IPS DF 6.9 (cell line): ENCODE measurements at regions not wholly inside any gene's neighbourhood (a gene's known extent, or its start where the extent isn't known, plus 50 kb on each side); places are given as distances from the start of the nearest gene placed in this dataset.
"Not testable (repeated sequence)": the region's sequence is repeated elsewhere in the genome, so short reads cannot be mapped to it uniquely, and the experiment has no call there.

ENCODE experiments used
- DNase-seq: peaks from one replicate; pipeline ENCODE4 v3.0.0-alpha.2; 2013; ENCODE audit warnings: low read depth, low spot score
- H3K27ac ChIP-seq: one replicate; pipeline ENCODE4 v1.5.1; 2013; ENCODE audit warnings: low read length, control low read depth
- H3K27me3 ChIP-seq: 2 replicates; pipeline ENCODE4 v1.6.1; 2013; ENCODE audit warnings: mild to moderate bottlenecking, low read length; ENCODE audit not compliant: control insufficient read depth, insufficient read depth
- H3K36me3 ChIP-seq: 2 replicates; pipeline ENCODE4 v1.6.1; 2013; ENCODE audit warnings: low read length; ENCODE audit not compliant: control insufficient read depth, insufficient read depth
- H3K4me1 ChIP-seq: 2 replicates; pipeline ENCODE4 v1.6.1; 2013; ENCODE audit warnings: low read length; ENCODE audit not compliant: control insufficient read depth, insufficient read depth
- H3K4me3 ChIP-seq: 2 replicates; pipeline ENCODE4 v1.5.1; 2013; ENCODE audit warnings: mild to moderate bottlenecking, low read length
- H3K9me3 ChIP-seq: 2 replicates; pipeline ENCODE4 v1.6.1; 2013; ENCODE audit warnings: low read length, inconsistent platforms; ENCODE audit not compliant: control insufficient read depth, insufficient read depth
- WGBS: extraction: QIAGEN DNeasy Blood & Tissue Kit; methylation state at CpG from one replicate; pipeline ENCODE4 v1.1.7; 2013; ENCODE audit warnings: mixed read lengths, missing lambda C conversion rate; ENCODE audit not compliant: insufficient read length, insufficient coverage; 5-methylcytosine and 5-hydroxymethylcytosine counted together

DNA sequence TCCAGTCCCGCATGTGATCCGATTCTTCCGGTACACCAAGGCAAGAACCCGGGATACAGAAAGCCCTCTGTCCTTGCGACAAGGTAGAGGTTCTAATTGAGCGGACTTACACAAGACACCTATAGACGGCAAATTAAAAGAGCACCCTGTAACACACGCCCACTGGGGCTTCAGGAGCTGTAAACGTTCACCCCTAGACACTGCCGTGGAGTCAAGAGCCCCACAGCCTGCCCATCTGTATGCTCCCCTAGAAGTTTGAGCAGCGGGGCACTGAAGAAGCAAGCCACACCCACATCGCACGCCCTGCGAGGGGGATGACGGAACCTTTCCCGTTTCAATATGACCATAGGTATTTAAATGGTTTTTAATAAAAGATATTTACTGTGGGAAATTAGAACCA is 696.3 kb upstream of the MMS22L start:
- not testable (repeated sequence) for H3K27ac ChIP-seq, H3K27me3 ChIP-seq, DNase-seq, H3K4me3 ChIP-seq, H3K4me1 ChIP-seq, H3K36me3 ChIP-seq, H3K9me3 ChIP-seq
- no CpG with 5 or more reads among the region's 16 CpGs for WGBS

DNA sequence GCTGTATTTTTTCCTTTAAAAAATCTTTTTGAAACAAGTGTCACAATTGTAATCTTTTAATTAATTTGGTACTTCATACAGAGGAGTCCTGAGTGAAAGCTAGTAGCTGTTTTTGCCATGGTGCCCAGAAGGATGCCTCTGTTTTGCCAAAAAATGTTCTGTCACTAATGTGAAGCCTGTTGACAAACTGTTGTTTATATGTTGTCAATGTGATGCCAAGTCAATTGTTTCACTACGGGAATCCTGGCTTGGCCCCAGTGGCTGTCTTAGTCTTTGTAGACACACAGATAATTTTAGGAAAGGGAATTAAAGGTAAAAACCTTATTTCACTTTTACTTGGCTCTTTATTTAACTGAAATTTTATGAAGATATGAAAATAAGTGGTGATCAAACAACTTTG is 706.4 kb upstream of the MMS22L start:
- no peaks in the 10 kb centered on the region for H3K9me3 ChIP-seq
- DNase-seq, result no peak
- H3K36me3 ChIP-seq, result no peaks in the 10 kb centered on the region
- no peaks in the 10 kb centered on the region for H3K27me3 ChIP-seq
- H3K4me1 ChIP-seq, result no peaks in the 10 kb centered on the region
- H3K4me3 ChIP-seq, result no peak overlapping the region
- no CpG with 5 or more reads among the region's 1 CpG for WGBS
- no peak overlapping the region for H3K27ac ChIP-seq

GRCh38 chr6:97995158-97995557 is 712.1 kb upstream of the MMS22L start:
- Histone ChIP-seq H3K27ac (no peak overlapping the region), H3K4me1 (no peaks in the 10 kb centered on the region), H3K4me3 (no peak overlapping the region), H3K27me3 (no peaks in the 10 kb centered on the region), H3K36me3 (no peaks in the 10 kb centered on the region), H3K9me3 (no peaks in the 10 kb centered on the region)
- DNase-seq, result no peak

DNA sequence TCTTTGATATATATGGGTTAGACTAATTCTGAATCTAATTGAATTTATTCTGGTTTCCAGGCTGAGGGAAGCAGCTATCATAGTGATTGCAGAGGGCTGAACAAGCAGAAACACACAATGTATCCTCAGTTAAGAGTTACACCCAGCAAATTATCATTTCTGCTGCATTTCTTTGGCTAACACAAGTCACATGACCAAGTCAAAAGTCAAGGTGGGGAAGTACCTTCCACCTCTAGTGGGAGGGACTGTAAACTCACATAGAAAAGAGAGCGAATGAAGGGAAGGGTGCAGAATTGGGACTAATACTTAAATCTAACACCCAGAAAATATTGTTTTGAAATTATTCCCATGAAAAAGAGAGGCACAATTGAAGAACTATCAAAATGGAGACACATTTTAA is 719.7 kb upstream of the MMS22L start:
- WGBS, result no CpG with 5 or more reads among the region's 1 CpG
- Histone ChIP-seq H3K27me3 (no peaks in the 10 kb centered on the region), H3K4me1 (no peaks in the 10 kb centered on the region), H3K27ac (no peak overlapping the region), H3K4me3 (no peak overlapping the region), H3K9me3 (no peaks in the 10 kb centered on the region), H3K36me3 (no peaks in the 10 kb centered on the region)
- DNase-seq, result no peak

- H3K4me3 ChIP-seq, result no peak overlapping the region
- no peaks in the 10 kb centered on the region for H3K36me3 ChIP-seq
- no peaks in the 10 kb centered on the region for H3K27me3 ChIP-seq
- WGBS, result no CpG with 5 or more reads among the region's 6 CpGs
- no peaks in the 10 kb centered on the region for H3K9me3 ChIP-seq
- H3K4me1 ChIP-seq, result peaks cover 4% of the 10 kb centered on the region; the same call in 1 of the 2 replicates
- no peak overlapping the region for H3K27ac ChIP-seq
- no peak for DNase-seq
Measured at GRCh38 chr6:98014442-98015201, 731.6 kb upstream of the MMS22L start.

- Histone ChIP-seq H3K36me3 (no peaks in the 10 kb centered on the region), H3K27me3 (no peaks in the 10 kb centered on the region), H3K4me3 (no peak overlapping the region), H3K4me1 (peaks cover 4% of the 10 kb centered on the region; the same call in 1 of the 2 replicates), H3K27ac (no peak overlapping the region), H3K9me3 (no peaks in the 10 kb centered on the region)
- no peak for DNase-seq
- WGBS, result no CpG with 5 or more reads among the region's 4 CpGs
Measured at GRCh38 chr6:98016565-98016964, 733.5 kb upstream of the MMS22L start.

- no CpG with 5 or more reads among the region's 2 CpGs for WGBS
- no peak overlapping the region for H3K27ac ChIP-seq
- DNase-seq, result no peak
- no peaks in the 10 kb centered on the region for H3K36me3 ChIP-seq
- no peaks in the 10 kb centered on the region for H3K4me1 ChIP-seq
- no peak overlapping the region for H3K4me3 ChIP-seq
- no peaks in the 10 kb centered on the region for H3K9me3 ChIP-seq
- H3K27me3 ChIP-seq, result no peaks in the 10 kb centered on the region
Measured at GRCh38 chr6:98020222-98020621, 737.2 kb upstream of the MMS22L start.

DNA sequence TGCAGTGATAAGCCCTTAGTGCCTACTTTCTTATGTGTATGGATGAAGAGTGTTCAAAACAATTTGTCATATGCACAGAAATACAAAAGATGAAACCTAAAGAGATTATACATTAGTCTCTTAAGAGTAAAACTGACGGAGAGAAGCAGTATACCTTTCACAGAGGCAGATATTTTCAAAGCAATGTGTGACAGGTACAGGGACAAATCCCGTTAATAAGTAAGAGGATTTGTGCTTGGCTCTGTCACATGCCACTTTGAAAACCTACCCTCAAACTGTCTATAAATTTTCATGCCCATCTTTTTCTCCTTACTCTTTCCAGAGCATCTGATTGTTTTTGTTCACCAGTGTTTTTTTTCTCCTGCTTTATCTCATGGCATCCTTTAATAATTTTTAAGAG is 741.3 kb upstream of the MMS22L start:
- Histone ChIP-seq H3K36me3 (no peaks in the 10 kb centered on the region), H3K27ac (no peak overlapping the region), H3K4me3 (no peak overlapping the region), H3K27me3 (no peaks in the 10 kb centered on the region), H3K9me3 (no peaks in the 10 kb centered on the region), H3K4me1 (no peaks in the 10 kb centered on the region)
- no peak for DNase-seq
- WGBS, result no CpG with 5 or more reads among the region's 2 CpGs

DNA sequence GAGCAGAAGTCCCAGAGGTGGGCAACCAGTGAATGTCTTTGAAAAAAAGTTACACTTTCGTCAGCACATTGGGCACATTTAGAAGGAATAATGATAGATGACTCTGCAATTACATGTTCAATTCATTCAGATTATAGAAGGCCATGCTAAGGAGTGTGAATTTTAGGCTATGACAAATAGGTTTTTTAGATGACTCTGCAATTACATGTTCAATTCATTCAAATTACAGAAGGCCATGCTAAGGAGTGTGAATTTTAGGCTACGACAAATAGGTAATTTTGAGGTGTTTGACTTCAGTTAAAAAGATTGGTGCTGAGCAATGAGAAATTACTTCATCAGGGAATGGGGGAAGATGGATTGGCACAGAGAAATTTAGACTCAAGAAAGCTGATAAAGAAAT is 744.9 kb upstream of the MMS22L start:
- Histone ChIP-seq H3K4me1 (no peaks in the 10 kb centered on the region), H3K9me3 (no peaks in the 10 kb centered on the region), H3K27me3 (no peaks in the 10 kb centered on the region), H3K27ac (no peak overlapping the region), H3K36me3 (no peaks in the 10 kb centered on the region), H3K4me3 (no peak overlapping the region)
- DNase-seq, result no peak
- WGBS, result no CpG with 5 or more reads among the region's 2 CpGs

GRCh38 chr6:98033617-98034016 is 750.6 kb upstream of the MMS22L start:
- Histone ChIP-seq H3K27me3 (no peaks in the 10 kb centered on the region), H3K4me1 (no peaks in the 10 kb centered on the region; the same call in 1 of the 2 replicates), H3K27ac (no peak overlapping the region), H3K4me3 (no peak overlapping the region), H3K9me3 (no peaks in the 10 kb centered on the region), H3K36me3 (no peaks in the 10 kb centered on the region)
- no peak for DNase-seq
- WGBS, result no CpG with 5 or more reads among the region's 3 CpGs

DNA sequence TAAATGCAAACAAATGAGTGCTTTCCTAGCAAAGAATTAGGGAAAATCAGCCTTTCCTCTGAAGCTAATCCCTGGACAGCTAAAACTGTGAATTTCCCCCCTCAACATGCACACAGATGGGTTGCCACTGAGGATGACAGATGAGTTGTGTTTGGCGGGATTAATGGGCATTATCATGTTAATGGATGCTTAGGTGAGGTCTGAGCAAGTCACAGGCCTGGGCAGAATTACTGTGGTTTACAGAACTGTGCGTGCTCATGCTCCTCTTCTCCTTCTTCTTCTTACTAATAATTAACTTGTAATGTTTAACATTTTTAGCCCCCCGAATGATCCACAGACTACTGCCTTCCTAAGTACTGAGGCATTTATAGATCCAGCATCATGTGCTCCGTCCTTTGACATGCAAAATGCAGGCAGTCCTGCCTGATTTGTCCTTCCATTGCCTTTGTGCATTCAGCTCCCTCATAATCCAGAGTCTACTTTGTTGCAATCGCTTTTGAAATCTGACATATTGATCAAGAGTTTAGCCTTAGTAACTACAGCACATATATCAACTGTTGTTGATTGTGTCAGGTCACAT is 753.4 kb upstream of the MMS22L start:
- peak; percentile 35 for DNase-seq
- Histone ChIP-seq H3K4me3 (no peak overlapping the region), H3K27ac (no peak overlapping the region), H3K4me1 (peaks cover 3% of the 10 kb centered on the region; the same call in 1 of the 2 replicates), H3K9me3 (no peaks in the 10 kb centered on the region), H3K36me3 (no peaks in the 10 kb centered on the region), H3K27me3 (no peaks in the 10 kb centered on the region)
- no CpG with 5 or more reads among the region's 5 CpGs for WGBS
